GM19452 (cell line): ENCODE measurements at regions not wholly inside any gene's neighbourhood (a gene's known extent, or its start where the extent isn't known, plus 50 kb on each side); places are given as distances from the start of the nearest gene placed in this dataset.
"Not testable (repeated sequence)": the region's sequence is repeated elsewhere in the genome, so short reads cannot be mapped to it uniquely, and the experiment has no call there.

Experiments used
- ATAC-seq: cut with Tn5 transposase; IDR thresholded peaks from one replicate; pipeline ENCODE4 v1.9.1; 2021; ENCODE audit not compliant: unreplicated experiment

DNA sequence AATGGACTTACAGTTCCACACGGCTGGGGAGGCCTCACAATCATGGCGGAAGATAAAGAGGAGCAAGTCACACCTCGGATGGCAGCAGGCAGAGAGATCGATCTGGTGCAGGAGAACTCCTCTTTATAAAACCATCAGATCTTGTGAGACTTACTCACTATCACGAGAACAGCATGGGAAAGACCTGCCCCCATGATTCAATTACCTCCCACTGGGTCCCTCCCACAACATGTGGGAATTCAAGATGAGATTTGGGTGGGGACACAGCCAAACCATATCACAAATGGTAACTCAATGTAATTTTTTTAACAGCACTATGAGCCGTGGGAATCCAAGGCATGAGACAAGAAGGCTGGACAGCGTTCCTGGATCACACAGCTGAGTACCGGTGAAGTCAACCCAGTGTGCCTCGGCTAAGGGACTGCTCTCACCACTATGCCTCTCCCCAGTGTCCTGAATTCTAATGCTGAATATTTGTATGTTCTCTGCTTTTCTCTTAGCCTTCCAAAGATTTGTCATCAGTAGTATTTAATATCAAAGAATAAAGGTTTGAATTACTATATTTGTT is 84.3 kb downstream of the IRS2 start:
- not testable (repeated sequence) for ATAC-seq

DNA sequence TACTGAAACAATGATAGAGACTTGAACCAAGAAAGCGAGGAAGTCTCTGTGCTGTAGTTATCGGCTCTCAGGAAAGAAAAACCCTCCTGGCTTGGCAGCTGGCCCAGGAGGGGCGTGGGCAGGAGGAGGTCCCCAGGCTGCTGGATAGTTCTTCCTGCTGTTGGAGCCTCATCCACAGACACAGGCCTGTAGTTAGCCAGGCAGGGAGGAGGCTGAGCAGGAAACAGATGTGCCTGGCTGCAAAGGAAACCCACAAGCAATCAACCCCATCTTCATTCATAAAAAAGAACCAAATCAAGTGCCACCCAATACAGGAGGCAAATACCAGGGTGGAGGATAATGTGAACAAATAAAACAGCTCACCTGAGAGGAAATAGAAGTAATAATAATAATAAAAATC is 86.2 kb downstream of the IRS2 start:
- ATAC-seq = no peak

DNA sequence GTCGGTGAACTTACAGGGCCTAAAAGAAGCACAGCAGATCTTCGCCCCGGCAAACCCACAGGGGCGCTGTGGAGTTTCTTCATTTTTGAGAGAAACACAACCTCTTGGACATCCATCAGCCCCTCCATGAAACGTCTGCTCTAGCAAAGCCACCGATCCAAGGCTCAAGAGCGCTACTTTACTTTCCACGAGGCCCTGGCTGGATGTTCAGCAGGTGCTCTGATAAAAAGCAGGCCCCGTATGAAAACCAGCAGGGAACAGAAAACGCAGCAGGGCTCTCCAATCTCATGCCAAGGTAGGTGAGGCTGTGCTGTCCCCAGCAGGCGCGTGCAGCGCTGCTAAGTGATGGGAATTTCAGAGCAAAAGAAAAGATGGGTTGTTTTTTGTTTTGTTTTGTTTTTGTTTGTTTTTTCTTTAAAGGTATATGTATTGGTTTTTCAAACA is 86.7 kb downstream of the IRS2 start:
- ATAC-seq = no peak

- no peak for ATAC-seq
Observed at GRCh38 chr13:109698779-109699178, 87.6 kb downstream of the IRS2 start.

DNA sequence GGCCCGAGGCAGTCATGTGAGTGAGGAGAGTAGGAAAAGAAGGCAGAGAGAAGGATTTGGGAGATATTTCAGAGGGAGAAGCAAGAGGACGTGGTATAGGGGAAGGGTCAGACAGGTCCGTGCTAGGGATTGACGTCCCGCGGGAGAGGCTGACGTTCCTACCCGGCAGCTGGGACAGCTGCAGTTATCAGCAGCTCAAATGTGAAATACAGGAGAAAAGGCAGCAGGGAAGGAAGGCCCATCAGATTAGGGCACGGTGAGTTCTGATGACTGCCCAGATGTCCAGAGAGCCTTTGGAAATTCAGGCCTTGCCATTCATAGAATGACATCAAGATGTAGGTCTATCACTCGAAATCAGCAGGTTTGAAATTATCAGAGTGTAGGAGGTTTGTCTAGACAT is 88.4 kb downstream of the IRS2 start:
- ATAC-seq = no peak

- ATAC-seq = no peak
Observed at GRCh38 chr13:109695402-109696190, 90.8 kb downstream of the IRS2 start.

GRCh38 chr13:109694972-109695371 is 91.4 kb downstream of the IRS2 start:
- no peak for ATAC-seq

DNA sequence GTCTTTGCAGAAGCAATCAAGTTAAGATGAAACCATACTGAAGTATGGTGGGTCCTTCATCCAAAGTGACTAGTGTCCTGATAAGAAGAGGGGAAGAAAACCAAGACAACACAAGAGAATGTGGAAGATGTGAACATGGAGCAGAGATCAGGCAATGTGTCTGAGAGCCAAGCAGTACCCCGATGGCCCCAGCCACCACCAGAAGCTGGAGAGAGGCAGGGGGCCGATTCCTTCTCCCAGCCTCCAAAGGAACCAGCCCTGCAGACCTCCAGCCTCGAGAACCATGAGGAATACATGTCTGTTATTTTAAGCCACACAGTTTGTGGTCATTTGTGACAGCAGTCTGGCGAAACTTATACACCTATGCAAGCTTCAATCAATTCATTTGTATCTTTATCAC is 93.2 kb downstream of the IRS2 start:
- ATAC-seq = no peak

DNA sequence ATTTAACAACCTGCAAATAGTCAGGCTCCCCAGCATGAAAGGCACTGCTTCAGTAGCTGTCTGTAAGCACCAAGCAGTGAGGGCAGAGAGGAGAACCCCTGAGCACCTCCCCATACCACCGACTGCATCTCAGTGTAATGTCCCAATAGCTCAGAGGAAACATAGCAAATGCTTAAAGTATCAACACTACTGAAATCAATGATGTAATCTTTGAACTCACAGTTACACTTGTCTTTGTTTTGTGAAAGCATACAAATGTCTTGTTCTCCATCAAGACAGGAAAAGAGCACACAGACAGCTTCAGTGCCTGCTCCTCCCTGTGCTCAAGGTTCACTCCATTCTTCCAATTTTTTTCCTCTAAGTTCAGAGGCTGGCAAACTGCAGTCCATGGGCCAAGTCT is 94.7 kb downstream of the IRS2 start:
- ATAC-seq = no peak

DNA sequence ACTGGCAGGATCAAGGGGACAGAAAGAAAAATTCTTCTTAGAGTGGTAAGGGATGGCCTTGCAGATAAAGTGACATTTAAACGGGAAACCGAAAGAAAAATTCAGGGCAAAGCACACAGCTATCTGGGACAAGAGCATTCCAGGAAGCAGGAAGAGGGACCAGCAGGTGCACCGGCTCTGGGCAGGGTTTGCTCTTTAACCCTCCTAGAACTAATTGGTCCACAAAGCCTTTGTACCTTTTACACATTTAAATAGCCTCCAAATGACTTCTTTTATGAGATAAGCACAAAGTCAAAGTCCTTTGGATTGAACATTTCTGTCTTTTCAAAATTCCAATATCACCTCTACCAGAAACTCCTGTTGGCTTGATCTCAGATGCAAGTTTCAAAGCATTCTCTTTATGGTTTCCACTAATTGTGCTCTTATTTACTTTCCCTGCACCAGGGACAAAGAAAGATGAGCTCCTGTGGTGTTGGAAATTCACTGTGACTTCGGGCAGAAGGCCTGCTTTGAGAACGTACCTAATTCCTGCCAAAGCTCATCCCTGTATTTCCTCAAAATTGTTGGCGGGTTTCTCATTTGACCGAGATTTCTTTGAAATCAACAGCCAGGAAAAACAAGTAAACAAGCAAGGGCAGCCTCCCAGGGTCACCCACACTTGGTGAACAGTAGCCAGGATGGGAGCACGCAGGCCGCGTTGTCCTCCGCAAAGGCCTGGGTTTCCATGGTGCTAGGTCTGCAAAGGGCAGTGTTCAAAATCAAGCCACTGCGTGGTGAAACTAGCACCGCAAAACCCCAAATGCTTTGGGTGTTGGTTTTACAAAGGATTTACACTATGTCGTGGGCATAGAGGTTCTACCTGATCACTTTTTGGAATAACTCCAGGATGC is 98.6 kb downstream of the IRS2 start:
- ATAC-seq = no peak

DNA sequence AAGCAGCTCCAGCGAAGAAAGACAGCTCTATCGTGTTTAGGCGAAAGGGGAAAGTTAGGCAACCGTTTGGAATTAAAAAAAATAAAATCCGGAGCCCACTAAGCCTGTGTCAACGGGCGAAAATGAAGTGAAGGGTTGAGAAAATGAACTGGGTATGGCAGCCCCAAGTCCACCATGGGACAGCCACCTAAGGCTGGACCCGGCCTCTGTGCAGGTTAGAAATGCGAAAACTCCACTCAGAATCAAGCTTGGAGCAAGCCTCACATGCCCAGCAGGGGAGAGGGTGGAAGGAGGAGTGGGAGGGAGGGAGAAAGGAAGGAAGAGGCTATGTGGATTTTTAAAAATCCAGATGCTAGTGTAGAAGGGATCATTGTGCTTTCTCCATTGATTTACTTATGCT is 101.2 kb downstream of the IRS2 start:
- no peak for ATAC-seq

DNA sequence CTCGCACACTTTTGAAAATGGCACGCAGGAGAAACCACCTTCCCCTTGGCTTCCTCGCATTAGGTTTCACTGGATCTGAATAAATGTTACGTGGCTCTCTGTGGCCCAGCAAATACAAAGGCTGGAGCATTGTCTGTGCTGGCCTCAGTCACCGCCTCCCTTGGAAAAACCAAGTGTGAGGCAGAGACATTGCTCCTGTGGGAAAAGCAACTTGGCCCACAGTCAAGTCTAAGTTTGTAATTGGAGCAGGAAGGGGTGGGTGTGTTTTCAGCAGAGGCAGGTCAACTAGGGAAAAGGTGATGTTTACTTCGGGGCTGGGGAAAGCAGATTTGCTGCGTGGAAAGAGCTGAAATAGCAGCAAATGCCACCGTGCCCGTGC is 101.6 kb downstream of the IRS2 start:
- ATAC-seq = no peak

DNA sequence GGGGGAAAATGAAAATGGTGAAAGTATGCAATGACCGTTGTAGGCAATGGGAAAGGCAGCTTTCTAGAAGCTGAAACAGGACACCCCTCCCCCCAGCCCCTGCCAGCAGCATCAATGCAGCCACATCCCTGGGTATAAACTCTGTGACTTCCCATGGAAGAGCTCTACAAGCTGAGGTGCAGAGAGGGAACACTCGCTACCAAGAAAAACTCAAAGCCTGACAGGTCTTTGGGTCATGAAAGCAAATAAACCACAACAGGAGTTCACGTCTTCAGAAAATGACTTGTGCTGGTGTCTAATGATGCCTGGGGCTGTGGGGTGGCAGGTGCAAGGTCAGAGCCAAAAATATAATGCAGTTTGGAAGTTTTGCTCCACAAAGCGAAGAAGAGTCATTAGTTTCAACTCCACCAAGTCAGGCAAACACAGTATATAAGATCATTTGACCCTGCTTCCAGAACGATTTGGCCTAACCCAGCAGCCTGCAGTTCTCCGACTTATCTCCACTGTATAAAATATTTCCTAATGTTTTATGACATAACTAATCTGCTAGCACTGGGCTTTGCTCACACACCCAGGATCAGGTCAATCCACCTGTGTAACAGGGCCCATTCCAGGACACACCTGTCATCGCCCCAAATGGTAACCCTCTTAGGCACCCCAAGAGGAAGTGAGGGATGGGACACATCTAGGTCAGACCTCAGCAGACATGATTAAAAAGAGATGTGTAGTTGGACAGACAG is 102.1 kb downstream of the IRS2 start:
- no peak for ATAC-seq

DNA sequence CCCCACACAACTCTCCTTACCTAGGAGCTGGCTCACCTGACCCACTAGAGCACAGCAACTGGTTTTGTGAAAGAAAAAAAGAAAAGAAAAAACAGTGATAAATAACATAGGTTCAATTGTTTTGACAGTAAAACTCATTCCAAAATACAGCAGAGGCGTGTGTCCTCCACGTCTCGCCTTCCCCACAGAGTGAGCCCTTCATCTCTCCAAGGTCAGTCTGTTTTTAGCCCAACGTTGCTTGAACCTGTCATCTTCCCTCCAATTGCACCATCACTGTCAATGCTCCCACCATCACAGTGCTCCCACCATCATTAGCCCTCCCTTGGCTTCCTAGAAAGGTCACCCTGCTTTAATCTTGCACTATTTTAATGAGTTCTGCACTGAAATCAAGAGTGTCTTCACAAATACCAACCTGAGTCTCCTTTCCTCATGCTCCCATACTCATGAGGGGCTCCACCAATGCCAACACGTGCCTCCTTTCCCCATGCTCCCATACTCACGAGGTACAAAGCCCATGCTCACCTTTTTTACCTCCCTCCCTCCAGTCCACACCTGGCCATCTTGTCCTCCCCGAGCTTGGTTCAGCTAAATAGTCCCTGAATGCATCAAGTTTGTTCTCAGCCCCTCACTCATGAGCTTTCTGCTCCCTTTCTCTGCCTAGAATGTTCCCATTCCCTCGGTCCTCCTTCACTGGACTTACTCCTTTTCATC is 103.7 kb downstream of the IRS2 start:
- no peak for ATAC-seq

GRCh38 chr13:109680930-109681329 is 105.5 kb downstream of the IRS2 start:
- ATAC-seq = no peak

DNA sequence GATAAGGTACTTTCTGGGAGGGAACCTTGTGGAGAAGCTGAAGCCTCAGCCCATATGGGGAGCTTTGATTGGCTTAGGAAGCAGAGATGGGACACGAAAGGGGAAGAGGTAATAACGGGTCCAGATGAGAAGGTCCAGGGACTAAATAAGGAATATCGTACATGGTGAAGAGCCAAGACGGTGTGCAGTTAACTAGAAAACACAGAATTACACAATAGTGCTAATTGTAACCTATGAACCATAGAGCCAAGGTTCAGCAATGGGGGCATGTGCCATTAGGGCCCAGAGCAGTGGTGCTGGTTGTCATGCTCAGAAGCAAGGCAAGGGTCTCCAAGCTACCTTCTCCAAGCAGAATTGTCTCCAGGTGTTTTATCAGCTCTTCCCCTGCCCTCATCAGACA is 106.1 kb downstream of the IRS2 start:
- ATAC-seq = no peak

GRCh38 chr13:109678459-109678858 is 107.9 kb downstream of the IRS2 start:
- ATAC-seq = no peak

DNA sequence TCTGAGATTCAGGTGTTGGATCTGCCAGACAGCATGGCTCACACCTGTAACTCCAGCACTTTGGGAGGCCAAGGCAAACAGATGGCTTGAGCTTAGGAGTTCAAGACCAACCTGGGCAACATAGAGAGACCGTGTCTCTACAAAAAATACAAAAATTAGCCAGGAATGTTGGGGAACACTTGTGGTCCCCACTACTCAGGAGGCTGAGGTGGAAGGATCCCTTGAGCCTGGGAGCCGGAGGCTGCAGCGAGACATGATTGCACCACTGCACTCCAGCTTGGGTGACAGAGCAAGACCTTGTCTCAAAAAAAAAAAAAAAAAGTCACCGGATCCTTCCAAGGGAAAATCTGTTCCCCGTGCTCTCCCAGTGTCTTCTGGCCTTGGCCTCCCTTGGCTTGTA is 109.2 kb downstream of the IRS2 start:
- no peak for ATAC-seq

DNA sequence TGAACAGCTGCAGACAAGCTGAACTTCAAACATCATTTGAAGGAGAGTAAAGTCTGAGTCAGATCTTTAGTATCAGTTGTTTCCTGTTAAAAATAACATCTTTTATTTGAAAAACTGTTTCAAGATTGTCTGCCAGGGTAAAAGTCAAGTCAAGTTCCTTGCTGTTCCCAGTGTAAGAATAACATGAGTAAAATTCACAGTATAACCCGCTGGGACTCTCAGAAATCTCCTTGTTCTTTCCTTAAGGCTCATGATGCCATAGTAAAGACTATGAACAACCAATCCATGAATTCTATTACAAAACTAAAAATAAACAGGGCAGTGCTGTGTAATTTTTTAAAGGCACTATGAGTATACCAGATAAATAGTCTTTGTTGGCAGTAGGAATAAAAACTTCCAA is 112.9 kb downstream of the IRS2 start:
- ATAC-seq = no peak

DNA sequence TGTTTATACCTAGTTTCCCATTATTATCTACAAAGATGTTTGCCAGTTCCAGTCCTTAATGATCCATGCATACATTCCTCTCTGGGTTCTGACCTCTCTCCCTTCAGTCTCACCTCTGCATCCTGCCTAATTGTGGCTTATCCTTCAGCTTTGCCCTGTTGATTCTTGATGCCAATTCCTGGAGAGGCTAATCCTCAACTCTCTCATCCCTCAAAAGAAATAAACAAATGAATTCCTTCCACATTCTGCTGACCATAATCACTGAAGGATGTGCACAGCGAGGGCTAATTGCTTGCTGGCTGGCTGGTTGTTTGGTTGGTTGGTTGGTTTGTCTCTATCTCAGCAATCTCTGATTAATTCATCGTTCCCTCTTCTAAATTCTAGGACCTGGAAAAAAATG is 113.8 kb downstream of the IRS2 start:
- ATAC-seq = no peak

- no peak for ATAC-seq
Observed at GRCh38 chr13:109671919-109672318, 114.5 kb downstream of the IRS2 start.
